Astrocyte (in vitro differentiated cells and primary cell): ENCODE measurements at regions not wholly inside any gene's neighbourhood (a gene's known extent, or its start where the extent isn't known, plus 50 kb on each side); places are given as distances from the start of the nearest gene placed in this dataset.

ENCODE experiments used
- DNase-seq: peaks from one replicate; pipeline ENCODE4 v3.0.0-alpha.2; 2010; ENCODE audit warnings: low read depth
- FAIRE-seq: peaks from 2 replicates; lab custom pipeline; 2011; peaks lifted over from hg19 to GRCh38; lab: Jason Lieb, UNC
- H2AFZ ChIP-seq: 2 replicates; pipeline ENCODE4 v1.6.0; 2012; ENCODE audit warnings: low read depth, low read length, inconsistent platforms
- H3K27ac ChIP-seq: 2 replicates; pipeline ENCODE4 v1.5.1; 2011; ENCODE audit warnings: low read depth, low read length, inconsistent platforms
- H3K27me3 ChIP-seq: 2 replicates; pipeline ENCODE4 v1.6.0; 2011; ENCODE audit warnings: low read length, inconsistent platforms; ENCODE audit not compliant: insufficient read depth
- H3K36me3 ChIP-seq: 2 replicates; pipeline ENCODE4 v1.5.1; 2011; ENCODE audit warnings: low read length, inconsistent platforms; ENCODE audit not compliant: insufficient read depth
- H3K4me1 ChIP-seq: 2 replicates; pipeline ENCODE4 v1.5.1; 2011; ENCODE audit warnings: low read length, inconsistent platforms; ENCODE audit not compliant: insufficient read depth
- H3K4me2 ChIP-seq: 2 replicates; pipeline ENCODE4 v1.6.0; 2012; ENCODE audit warnings: low read length, inconsistent platforms
- H3K4me3 ChIP-seq: 2 replicates; pipeline ENCODE4 v1.5.1; 2011; ENCODE audit warnings: low read depth, mild to moderate bottlenecking, low read length, inconsistent platforms; ENCODE audit not compliant: insufficient read depth
- H3K79me2 ChIP-seq: 2 replicates; pipeline ENCODE4 v1.6.0; 2012; ENCODE audit warnings: mild to moderate bottlenecking, low read length, inconsistent platforms; ENCODE audit not compliant: insufficient read depth
- H3K9ac ChIP-seq: 2 replicates; pipeline ENCODE4 v1.6.0; 2012; ENCODE audit warnings: mild to moderate bottlenecking, low read length, inconsistent platforms
- H3K9me3 ChIP-seq: 2 replicates; pipeline ENCODE4 v1.5.1; 2012; ENCODE audit warnings: low read depth, mild to moderate bottlenecking, low read length, inconsistent platforms; ENCODE audit not compliant: insufficient read depth
- H4K20me1 ChIP-seq: 2 replicates; pipeline ENCODE4 v1.6.0; 2012; ENCODE audit warnings: low read length, inconsistent platforms; ENCODE audit not compliant: insufficient read depth
- H3K27ac Mint-ChIP-seq: one replicate; pipeline ENCODE4 v1.8.0; 2021; ENCODE audit warnings: mild to moderate bottlenecking, mixed read lengths; ENCODE audit not compliant: unreplicated experiment
- H3K27me3 Mint-ChIP-seq: one replicate; pipeline ENCODE4 v1.8.0; 2021; ENCODE audit warnings: low read depth, mixed read lengths; ENCODE audit not compliant: unreplicated experiment
- H3K36me3 Mint-ChIP-seq: one replicate; pipeline ENCODE4 v1.8.0; 2021; ENCODE audit warnings: low read depth, mixed read lengths; ENCODE audit not compliant: unreplicated experiment
- H3K4me1 Mint-ChIP-seq: one replicate; pipeline ENCODE4 v1.8.0; 2021; ENCODE audit warnings: low read depth, mixed read lengths; ENCODE audit not compliant: unreplicated experiment
- H3K4me3 Mint-ChIP-seq: one replicate; pipeline ENCODE4 v1.8.0; 2021; ENCODE audit warnings: mild to moderate bottlenecking, moderate library complexity, mixed read lengths; ENCODE audit not compliant: unreplicated experiment
- H3K9me3 Mint-ChIP-seq: one replicate; pipeline ENCODE4 v1.8.0; 2021; ENCODE audit warnings: mild to moderate bottlenecking, mixed read lengths; ENCODE audit not compliant: unreplicated experiment
- EZH2 ChIP-seq: IDR thresholded peaks from 2 replicates; pipeline ENCODE4 v1.6.1; 2012; ENCODE audit warnings: mild to moderate bottlenecking, low read length, inconsistent platforms; ENCODE audit not compliant: insufficient read depth
- TF ChIP-seq, protein P1 (sequence below): IDR thresholded peaks from 2 replicates; pipeline ENCODE4 v1.5.1; 2011; ENCODE audit warnings: low read depth, mild to moderate bottlenecking, inconsistent platforms, low read length, moderate library complexity; ENCODE audit not compliant: insufficient read depth

- no peak overlapping the region for H3K4me2 ChIP-seq
- H3K27me3 ChIP-seq = peaks cover 28% of the 10 kb centered on the region
- FAIRE-seq = peak; percentile 85
- no peak overlapping the region for H2AFZ ChIP-seq
- H3K9ac ChIP-seq = no peak overlapping the region
- no peak overlapping the region for H3K27ac ChIP-seq
- TF ChIP-seq EZH2 = no peak
- TF ChIP-seq, protein P1, sequence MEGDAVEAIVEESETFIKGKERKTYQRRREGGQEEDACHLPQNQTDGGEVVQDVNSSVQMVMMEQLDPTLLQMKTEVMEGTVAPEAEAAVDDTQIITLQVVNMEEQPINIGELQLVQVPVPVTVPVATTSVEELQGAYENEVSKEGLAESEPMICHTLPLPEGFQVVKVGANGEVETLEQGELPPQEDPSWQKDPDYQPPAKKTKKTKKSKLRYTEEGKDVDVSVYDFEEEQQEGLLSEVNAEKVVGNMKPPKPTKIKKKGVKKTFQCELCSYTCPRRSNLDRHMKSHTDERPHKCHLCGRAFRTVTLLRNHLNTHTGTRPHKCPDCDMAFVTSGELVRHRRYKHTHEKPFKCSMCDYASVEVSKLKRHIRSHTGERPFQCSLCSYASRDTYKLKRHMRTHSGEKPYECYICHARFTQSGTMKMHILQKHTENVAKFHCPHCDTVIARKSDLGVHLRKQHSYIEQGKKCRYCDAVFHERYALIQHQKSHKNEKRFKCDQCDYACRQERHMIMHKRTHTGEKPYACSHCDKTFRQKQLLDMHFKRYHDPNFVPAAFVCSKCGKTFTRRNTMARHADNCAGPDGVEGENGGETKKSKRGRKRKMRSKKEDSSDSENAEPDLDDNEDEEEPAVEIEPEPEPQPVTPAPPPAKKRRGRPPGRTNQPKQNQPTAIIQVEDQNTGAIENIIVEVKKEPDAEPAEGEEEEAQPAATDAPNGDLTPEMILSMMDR = no peak
- no peaks in the 10 kb centered on the region for H4K20me1 ChIP-seq
- peaks cover 91% of the 10 kb centered on the region for H3K27me3 Mint-ChIP-seq
- H3K4me1 Mint-ChIP-seq = peaks cover 6% of the 10 kb centered on the region
- no peaks in the 10 kb centered on the region for H3K36me3 Mint-ChIP-seq
- H3K9me3 ChIP-seq = no peaks in the 10 kb centered on the region
- H3K79me2 ChIP-seq = no peaks in the 10 kb centered on the region
- H3K4me3 ChIP-seq = no peak overlapping the region
- no peaks in the 10 kb centered on the region for H3K36me3 ChIP-seq
- H3K9me3 Mint-ChIP-seq = peaks cover 2% of the 10 kb centered on the region
- H3K4me3 Mint-ChIP-seq = no peak overlapping the region
- no peaks in the 10 kb centered on the region for H3K4me1 ChIP-seq
- H3K27ac Mint-ChIP-seq = no peak overlapping the region
- DNase-seq = peak; percentile 34
Measured at GRCh38 chr20:37627060-37627766, 66.6 kb upstream of the CTNNBL1 start.

DNA sequence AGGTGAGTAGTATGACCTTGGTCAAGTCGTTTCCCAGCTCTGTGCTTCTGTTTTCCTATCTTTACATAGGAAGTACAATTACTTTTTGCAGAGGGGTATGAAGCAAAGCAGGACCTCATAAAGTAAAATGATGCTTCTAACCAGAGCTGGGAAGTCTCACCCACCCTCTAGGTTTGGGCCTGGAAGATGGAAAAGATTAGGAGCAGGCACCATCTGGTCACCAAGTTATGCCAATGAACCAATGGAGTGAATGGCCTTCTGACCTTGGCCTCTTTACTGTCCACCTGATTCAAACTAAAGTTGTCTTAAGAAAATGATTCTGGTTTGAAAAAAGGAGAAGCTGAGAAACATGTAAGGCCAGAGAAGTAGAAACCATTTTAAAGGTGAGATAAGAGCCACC lies 68.9 kb upstream of the CTNNBL1 start:
- H3K27me3 ChIP-seq = peaks cover 27% of the 10 kb centered on the region

More for the DNA sequence above, 68.9 kb upstream of the CTNNBL1 start:
- Histone ChIP-seq H3K4me1 (no peaks in the 10 kb centered on the region), H4K20me1 (no peaks in the 10 kb centered on the region), H3K9me3 (no peaks in the 10 kb centered on the region), H3K4me3 (no peak overlapping the region), H3K4me2 (no peak overlapping the region), H3K79me2 (no peaks in the 10 kb centered on the region), H3K36me3 (no peaks in the 10 kb centered on the region), H3K27ac (no peak overlapping the region), H2AFZ (no peak overlapping the region), H3K9ac (no peak overlapping the region)
- Mint-ChIP-seq H3K27ac (no peak overlapping the region), H3K4me1 (no peaks in the 10 kb centered on the region), H3K36me3 (no peaks in the 10 kb centered on the region), H3K27me3 (peaks cover 95% of the 10 kb centered on the region), H3K4me3 (no peak overlapping the region), H3K9me3 (peaks cover 2% of the 10 kb centered on the region)
- FAIRE-seq (no peak), DNase-seq (no peak)
- TF ChIP-seq, protein P1 = no peak
- TF ChIP-seq EZH2 = no peak
